Right kidney (tissue), 1 donor: ENCODE measurements at regions not wholly inside any gene's neighbourhood (a gene's known extent, or its start where the extent isn't known, plus 50 kb on each side); places are given as distances from the start of the nearest gene placed in this dataset.
A peak's percentile ranks its signal among the peaks of the same experiment; 100 is the strongest.

ENCODE experiments used
- DNase-seq: peaks from one replicate; pipeline ENCODE4 v3.0.0-alpha.2; 2016

DNA sequence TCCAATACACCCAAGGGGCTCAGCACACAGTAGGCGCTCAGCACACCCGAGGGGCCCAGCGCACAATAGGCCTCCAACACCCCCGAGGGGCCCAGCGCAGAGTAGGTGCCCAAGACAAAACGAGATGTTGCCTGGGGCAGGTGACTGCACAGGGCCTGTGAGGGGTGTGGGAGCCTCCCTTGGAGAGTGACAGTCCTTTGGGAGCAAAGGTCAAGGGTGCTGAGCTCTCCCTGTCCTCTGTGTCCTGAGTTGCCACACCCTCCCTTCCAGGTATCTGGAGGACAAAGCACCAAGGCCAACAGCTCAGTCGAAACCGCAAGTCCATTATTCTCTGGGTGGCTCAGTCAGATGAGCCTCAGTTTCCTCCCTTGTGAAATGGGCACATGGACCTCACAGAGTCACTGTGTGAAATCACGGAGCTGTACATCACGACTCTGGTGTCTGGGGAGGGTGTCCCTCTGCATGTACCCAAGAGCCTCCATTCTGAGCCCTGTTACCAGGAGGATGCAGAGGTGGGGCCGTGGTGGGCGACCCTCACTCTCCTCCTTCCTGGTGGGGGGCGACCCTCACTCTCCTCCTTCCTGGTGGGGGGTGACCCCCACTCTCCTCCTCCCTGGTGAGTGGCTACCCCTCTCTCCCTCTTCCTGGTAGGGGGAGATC lies 81.3 kb downstream of the FOXL3 start:
- DNase-seq, result no peak

DNA sequence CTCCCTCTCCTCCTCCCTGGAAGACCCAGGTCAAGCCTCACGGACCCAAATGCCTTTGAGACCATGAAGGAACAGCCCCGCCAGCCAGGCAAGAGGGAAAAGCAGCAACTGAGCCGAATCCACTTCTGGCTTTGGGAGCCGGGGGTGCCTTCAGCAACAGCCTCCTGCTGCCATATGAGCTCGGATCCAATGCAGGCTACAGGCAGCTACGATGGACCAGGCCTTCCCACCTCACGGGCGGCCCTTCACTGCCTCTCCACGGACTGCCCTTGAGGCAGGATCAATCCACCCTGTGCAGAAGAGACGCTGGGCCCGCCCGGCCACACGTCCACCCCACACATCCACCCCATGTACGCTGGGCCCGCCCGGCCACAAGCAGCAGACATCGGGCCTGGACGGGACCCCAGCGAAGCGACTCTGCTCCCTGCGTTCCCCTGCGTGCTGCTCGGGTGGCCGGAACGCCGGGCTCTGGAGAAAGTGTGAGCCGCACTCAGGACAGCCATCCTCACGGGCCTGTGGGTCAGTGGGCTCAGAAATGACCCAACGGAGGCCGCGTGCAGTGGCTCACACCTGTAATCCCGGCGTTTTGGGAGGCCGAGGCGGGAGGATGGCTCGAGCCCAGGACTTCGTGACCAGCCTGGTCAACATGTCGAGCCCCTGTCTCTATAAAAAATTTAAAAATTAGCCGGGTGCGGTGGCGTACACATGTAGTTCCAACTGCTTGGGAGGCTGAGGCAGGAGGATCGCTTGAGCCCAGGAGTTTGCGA lies 82.0 kb downstream of the FOXL3 start:
- DNase-seq, result peak; percentile 19

DNA sequence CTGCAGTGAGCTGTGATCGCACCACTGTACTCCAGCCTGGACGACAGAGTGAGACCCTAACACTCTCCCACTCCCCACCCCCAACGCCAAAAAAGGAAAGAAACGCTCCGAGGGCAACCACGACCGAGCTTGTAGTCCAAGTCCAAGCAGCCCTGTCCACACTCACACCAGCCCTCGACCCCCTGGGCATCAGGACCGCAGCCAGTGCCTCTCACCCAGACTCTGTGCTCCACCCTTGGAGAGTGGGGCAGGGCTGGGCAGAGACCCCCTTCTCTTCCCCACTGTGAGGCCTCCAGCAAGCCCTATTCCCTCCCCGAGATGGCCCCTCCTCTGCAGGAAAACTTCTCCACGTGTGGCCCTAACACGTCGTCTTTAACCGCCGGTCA lies 82.6 kb downstream of the FOXL3 start:
- DNase-seq, result no peak

DNA sequence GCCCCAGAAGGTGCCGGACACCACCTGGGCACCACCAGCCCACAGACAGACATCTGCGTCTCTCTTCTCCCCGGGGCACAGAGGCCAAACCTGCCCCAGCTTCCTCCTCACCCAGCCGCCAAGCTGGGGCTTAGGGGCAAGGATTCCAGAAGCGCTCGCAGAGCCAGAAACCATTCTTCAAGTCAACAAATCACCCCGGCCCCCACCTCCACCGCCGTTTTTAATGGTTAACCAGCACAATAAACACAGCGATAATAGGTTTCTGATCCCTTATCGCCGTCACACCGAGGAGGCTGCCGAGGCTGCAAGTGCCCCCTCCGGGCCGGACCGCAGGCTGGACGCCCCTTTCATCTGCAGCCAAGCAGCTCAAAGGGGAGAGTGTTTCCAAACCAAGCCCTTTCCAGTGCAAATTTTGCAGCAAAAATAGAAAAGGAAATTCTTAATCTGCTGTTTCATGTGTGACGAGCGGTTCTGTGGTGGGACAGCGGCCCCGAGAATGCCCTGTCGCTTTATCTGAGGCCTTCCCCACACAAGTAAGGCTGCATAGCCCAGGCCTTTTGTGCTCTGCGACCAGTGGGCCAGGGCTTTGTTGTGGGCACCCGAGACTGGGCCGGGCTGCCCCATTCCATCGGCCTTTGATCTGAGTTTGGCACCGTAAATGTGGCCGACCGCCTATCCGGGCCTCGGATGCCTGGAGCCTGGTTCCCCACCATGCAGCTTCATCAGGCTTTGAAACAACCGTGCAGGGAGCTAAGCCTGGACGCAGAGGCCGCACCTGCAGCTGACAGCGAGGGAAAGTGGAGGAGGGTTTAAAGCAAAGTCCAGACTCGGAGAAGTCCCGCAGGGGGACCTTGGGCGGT lies 83.2 kb downstream of the FOXL3 start:
- DNase-seq, result peak; percentile 77

DNA sequence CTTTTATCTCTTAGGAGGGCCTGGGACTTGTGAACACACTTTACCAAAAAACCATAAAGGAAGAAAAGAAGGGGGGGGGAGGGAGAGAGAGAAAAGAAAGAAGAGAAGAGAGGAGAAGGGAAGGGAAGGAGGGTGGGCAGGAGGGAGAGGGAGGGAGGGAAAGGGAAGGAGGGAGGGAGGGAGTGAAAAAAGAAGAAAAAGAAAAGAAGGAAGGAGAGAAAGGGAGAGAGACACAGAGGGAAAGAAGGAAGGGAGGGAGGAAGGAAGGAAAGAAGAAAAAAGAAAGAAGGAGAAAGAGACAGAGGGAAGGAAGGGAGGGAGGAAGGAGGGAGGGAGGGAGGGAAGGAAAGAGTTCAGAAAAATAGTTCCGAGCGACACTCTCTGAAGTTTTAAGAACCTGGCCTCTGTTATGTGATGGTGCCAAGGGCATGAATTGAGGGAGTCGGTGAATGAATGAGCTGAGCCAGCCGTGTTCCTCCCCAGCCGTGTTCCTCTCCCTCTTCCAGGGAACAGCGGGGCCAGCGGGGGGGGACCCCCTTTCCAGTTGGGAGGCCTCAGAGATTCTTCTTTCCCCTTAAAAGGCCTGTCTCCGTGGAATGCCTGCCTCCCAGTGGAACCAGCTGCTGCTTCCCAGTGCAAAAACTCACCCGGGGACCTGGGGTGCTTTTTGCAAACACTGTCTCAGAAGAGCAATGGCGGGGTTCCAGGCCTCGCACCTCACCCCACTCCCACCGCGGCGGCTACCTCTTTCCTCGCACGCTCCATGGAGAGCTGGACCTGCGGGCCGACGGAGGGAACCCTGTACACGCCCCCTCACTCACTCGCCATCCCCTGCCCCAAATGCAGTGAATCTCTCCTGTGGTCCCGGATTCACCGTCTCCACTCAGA lies 84.1 kb downstream of the FOXL3 start:
- DNase-seq, result peak; percentile 51

DNA sequence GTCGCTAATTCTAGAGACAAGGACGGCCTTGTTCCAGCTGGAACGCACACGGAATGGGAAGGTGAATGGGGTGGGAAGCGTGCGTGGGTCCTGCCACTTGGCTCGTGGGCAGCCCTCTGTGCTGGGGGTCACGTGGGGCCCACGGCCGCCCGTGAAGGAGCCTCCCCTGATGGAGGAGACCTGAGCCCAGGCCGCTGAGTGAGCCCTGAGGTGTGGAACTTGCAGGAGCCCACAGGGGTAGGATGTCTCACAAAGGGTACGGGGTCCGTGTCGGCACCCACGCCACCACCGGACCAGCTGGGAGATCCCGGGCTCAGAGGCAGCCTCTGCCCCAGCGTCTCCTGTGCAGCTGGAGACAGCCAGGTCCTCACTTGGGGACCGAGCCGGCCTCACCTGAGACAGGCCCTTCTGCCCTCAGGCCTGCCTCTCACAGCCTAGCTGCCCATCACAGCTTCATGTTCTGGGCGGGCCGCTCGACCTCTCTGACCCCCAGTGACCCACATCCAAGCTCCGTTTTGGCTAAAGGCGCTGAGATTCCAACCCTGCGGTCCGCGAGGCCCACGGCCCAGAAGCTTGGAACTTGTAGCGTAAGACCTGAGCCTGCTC lies 84.8 kb downstream of the FOXL3 start:
- peak; percentile 26 for DNase-seq

DNA sequence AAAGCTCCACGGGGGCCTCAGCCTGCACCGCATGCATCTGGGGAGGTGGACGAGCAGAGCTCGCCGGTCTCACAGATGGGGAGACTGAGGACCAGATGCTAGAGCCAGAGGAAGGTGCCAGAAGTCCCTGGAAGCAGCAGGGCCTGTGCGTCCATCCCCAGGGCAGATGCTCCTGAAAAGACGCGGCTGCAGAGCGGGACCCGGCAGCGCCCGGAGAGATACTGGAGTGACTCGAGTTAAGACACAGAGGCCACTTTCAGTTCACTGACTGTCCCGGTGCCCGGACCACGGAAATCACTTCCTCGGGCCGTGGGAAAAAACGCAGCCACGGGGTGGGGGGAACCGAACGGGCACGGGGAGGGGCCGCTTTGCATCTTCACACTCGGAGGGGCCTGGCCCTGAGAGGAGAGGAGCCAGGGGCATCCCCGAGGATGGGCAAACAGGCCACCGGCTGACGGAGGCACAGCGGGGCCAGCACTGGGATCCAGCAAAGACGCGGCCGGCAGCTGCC lies 85.4 kb downstream of the FOXL3 start:
- no peak for DNase-seq

DNA sequence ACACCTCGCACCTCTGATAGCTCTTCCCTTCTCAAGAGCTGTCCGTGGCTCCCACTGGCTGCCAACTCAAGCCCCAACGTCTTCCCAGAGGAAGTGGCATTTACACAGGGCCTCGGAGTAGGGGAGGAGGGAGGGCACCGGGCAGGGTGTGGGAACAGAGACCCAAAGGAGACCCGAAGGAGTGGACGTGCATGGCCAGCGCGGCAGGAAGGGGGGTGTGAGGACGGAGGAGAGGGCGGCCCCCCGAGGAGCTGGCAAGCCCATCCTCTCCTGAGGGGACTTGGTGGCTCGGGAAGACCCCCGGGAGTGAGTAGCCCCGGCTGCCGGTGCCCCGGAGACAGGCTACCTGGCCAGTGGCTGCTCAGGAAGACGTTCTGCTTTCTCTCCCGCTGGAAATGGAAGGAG lies 85.9 kb downstream of the FOXL3 start:
- DNase-seq, result peak; percentile 29

DNA sequence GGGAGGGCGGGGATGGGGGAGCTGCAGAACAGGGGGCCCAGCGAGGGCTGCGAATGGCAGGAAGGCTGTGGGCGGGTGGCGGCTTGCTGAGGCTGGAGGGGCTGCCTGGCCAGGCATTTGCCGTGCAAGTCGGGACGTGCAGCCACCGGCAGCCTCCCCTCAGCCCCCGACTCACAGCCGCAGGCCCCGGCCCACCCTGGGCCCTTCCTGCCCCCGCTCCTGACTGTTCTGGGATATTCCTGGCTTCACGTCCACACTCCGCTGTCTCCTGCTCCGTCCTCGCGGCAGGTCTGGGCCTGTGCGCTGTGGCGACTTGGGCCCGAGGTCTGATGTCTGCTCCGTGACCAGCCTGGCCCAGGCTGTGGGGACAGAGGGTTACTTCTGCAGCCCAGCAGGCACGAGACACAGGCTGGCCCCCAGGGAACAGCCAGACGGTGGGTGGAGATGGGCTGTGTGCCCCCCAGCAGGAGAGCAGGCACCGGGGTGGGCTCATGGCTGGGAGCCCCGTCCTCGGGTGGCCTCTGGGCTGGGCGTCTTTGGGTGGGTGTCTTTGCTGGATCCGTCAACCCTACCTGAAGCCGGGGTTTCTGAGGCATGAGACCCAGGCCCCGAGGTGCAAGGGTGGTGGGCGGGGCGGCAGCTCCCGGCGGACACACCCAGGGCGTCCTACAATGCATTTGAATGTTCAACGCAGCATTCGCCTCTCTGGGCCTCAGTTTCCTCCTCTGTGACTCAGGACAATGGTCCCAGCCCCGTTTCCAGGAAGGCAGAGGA lies 86.5 kb downstream of the FOXL3 start:
- DNase-seq, result peak; percentile 43

DNA sequence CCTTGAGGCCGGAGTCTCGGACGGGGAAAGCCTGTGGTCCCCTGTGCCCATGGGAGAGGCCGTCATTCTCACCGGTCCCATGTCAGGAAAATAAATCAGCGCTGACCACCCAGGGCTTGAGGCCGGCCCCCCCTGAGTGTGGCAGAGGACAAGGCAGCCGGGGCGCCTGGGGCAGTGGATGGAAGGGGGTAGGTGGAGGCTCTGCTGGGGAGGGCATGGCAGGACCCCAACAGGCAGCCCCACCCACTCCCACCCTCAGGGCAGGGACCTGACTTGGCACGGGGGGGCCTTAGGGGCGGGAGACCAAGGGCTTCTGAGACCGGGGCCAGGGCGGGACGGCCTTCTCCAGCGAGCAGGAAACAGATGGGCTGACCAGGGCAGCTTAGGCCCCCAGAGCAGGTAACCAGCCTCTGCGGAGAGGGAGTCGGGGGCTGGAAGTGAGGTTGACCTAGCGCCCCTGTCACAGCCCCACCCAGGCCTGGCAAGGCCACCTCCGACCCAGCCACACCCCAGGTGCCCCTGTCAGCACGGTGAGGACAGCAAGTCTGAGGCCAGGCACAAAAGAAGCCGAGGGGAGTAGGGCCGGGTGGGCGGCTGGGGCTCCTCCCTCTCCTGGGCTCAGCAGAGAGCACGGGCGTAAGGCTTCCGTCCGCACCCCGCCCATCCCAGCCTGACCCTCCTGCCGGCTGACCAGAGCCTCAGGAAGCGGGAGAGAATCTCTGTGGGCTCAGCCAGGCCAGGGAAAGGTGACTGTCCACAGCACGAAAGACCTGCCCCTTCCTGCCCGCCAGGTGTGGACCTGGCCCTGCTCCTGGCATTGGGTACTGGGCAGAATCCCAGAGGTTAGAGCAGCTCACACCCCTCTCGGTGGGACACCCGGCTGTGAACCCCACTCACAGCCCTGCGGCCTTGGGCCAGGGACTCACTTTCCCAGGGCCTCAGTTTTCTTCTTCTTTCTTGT lies 87.4 kb downstream of the FOXL3 start:
- no peak for DNase-seq

DNA sequence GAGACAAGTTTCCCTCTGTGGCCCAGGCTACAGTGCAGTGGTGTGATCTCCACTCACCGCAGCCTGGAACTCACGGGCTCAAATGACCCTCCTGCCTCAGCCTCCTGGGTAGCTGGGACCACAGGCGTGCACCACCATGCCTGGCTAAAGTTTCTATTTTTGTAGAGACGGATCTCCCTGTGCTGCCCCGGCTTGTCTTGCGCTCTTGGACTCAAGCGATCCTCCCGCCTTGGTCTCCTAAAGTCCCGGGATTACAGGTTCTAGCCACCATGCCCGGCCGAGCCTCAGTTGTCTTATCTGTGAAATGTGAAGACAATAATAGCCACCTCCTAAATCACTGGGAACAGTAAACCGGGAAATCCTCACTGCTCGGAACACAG lies 88.1 kb downstream of the FOXL3 start:
- no peak for DNase-seq

DNA sequence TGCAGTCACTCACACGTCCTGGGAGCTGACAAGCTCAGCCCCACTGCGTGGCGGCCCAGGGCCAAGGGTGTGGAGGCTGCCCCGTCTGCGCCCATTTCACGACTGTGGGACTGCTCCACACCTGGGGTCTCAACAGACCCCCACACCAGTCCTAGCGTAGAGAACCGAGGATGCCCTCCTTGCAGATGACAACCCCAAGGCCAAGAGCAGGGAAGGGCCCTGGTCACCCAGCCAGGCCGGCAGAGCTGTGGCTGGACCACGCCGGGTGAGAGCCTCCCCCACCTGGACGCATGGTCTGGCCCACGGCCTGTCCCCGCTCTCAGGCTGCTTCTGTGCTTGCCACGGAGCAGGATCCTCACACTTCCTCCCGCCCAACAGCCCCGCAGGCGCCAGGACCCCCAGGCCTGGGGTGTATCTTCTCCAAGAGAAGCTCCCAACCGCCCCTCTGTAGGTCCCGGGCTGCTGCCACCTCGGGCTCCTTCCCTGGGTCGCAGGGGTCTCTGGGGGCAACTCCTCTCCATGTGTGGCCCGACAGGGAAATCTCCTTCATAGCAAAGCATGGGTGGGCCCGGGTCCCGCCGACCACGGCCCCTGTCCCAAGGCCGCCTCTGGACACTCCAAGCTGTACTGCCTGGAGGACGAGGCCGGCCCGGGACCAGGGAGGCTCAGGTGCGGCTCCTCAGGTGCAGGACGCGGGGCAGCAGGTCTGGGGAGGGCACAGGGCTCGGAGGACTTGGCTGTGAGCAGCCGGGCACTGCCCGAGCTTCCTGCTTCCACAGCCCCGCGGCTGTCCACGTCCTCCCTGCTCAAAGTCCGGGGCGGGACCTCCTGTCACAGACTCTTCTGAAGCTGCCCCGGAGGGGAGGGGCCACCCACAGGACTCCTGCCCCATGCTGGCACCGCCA lies 88.8 kb downstream of the FOXL3 start:
- no peak for DNase-seq

DNA sequence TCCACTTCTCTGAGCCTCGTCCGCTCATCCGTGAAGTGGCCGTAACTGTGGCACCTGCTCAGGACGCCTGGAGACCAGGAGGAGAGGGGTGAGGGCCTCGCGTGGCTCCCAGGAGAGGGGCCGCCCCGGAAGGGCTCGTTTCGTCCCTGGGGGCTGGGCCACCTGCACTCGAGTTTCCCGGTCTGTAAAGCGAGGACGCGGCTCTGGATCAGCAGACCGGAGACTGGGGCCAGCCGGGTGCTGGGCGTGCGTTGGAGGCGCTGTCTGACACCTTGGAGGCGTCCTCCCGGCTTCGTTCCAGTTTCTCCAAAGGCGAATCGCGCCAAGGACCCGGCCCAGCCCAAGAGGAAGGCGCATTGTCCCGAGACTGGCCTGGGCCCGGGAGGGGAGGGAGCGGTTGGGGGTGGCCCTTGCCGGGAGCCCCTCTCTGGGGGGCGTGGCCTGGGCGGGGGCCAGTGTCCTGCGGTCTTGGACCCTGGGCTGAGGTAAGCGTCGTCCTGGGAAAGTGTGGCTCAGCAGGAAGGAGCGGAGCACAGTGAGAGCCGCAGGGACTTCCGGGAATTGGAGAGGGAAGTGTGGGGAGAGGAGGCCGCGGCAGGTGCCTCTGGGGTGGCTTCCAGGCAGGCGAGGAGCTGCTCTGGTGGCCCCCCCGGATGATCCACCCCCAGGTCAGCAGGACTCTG lies 89.6 kb downstream of the FOXL3 start:
- peak; percentile 71 for DNase-seq

DNA sequence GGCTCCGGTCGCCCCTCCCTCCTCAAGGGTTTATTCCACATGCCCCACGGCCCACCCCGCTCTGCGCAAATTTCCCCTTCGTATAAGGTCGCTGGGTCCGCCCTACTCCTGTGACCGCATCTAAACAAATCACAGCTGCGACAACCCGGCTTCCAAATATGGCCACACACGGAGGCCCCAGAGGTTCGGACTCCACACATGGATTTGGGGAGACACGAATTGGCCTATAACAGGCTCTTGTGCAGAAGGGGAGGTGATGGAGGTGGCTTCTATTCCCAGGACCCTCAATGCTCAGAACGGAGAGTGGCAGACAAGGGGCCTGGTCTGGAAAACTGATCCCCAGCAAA lies 90.1 kb downstream of the FOXL3 start:
- peak; percentile 59 for DNase-seq

DNA sequence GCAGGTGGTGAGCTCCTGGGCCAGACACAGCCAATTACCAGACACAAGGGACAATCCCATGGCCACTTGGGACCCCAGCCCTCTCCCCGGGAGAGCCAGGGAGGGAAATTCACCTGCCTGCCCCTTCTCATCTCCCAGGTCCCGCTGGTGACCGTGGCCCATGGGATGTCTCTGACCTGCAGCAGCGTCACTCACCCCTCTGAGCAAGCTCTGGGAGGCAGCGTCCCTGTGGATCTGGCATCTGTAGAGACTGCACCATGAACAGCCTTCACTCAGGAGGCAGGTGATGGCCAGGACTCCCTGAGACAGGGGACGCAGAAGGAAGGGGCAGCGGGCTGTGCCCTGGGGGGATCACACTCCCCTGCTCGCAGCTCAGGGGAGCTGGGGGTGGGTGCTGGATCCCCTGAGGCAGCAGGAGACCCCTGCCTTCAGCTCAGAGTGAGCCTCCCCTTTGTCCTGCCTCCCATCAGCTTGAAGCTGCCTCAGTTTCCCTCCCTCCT lies 90.8 kb downstream of the FOXL3 start:
- DNase-seq, result peak; percentile 16

DNA sequence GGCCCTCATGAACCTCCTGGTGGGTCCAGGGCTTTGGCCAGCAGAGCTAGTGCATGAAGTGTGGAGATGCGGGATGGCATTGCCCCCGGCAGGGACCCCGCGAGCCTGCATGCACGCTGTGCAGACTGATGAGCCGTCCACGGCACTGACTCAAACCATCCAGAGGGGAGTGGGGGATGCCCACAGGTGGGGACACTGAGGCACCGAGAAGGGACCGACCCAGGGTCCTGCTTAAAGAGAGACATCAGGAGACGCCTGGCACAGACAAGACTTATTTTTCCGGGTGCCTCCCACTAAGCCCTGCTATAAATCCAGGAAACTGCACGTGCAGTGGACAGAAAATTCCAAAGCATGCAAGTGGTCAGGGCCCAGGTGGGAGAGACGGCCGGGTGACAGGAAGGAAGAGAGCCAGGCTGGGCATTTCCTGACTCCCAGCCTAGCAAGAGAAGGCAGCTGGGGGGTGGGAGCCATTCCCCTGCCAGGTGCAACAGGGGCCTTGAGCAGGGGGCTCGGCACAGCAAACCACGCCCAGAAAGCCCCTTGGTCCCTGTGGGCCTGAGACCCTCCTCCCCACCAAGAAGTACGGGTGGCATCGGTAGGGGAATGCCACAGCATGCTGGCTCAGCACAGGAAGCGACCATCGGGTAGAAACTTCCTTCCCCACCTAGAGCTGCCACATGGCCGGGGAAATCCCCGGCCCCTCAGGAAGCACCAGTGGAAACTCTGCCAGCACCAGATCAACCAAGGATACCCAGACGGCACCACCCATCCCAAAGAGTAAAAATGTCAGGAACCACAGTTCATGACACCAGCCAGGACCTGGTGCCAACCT lies 91.5 kb downstream of the FOXL3 start:
- DNase-seq, result peak; percentile 13

DNA sequence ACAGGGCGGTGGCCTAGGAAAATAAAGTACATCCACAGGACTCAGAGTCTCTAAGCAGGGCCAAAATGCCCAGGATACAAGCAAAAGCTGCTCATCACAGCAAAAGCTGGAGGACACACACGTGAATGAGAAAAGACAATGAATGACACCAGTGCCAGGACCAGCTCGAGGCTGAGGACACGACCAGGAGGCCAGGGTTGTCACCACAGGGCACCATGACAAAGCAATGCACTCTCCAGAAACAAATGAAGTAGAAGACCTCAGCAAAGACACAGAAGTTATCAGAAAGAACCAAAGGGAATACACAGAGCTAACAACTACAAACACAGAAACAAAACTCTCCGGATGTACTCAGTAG lies 92.1 kb downstream of the FOXL3 start:
- no peak for DNase-seq
